ENCODE measurements at regions not wholly inside any gene's neighbourhood (a gene's known extent, or its start where the extent isn't known, plus 50 kb on each side); places are given as distances from the start of the nearest gene placed in this dataset.

GRCh38 chr20:22918286-22918983 lies 116.7 kb upstream of the SSTR4 start:
- H3K4me3 ChIP-seq (ENCODE audit: low read length), result no peak overlapping the region
- H2AFZ ChIP-seq (ENCODE audit: low read depth, low read length), result no peak overlapping the region
- H3K27ac ChIP-seq (ENCODE audit: low read length), result no peak overlapping the region
- H3K79me2 ChIP-seq (ENCODE audit: low read length), result no peaks in the 10 kb centered on the region
- H3K4me1 ChIP-seq (ENCODE audit: low read length), result no peaks in the 10 kb centered on the region
- no peak overlapping the region for H3K4me2 ChIP-seq (ENCODE audit: low read length)
- no peaks in the 10 kb centered on the region for H4K20me1 ChIP-seq (ENCODE audit: insufficient read depth, low read length)
- no peak overlapping the region for H3K9ac ChIP-seq (ENCODE audit: low read length)
- no peaks in the 10 kb centered on the region for H3K9me3 ChIP-seq (ENCODE audit: insufficient read depth, low read length)
- peaks cover 4% of the 10 kb centered on the region; the same call in 1 of the 2 replicates for H3K27me3 ChIP-seq (ENCODE audit: low read depth, low read length)
- TF ChIP-seq EZH2phosphoT487 (IDR thresholded peaks at IDR 0.05; ENCODE audit: low read depth) (no peak), CTCF (IDR thresholded peaks at IDR 0.05; ENCODE audit: low read depth, low read length) (no peak)
- no peaks in the 10 kb centered on the region for H3K36me3 ChIP-seq (replicated peaks; ENCODE audit: low read depth, low read length)

- Histone ChIP-seq H2AFZ (ENCODE audit: low read depth, low read length) (no peak overlapping the region), H3K9ac (ENCODE audit: low read length) (no peak overlapping the region), H3K36me3 (replicated peaks; ENCODE audit: low read depth, low read length) (no peaks in the 10 kb centered on the region), H3K9me3 (ENCODE audit: insufficient read depth, low read length) (no peaks in the 10 kb centered on the region), H3K27me3 (ENCODE audit: low read depth, low read length) (peaks cover 6% of the 10 kb centered on the region; the same call in 1 of the 2 replicates), H3K4me3 (ENCODE audit: low read length) (no peak overlapping the region), H3K79me2 (ENCODE audit: low read length) (no peaks in the 10 kb centered on the region), H3K4me1 (ENCODE audit: low read length) (no peaks in the 10 kb centered on the region), H3K4me2 (ENCODE audit: low read length) (no peak overlapping the region), H4K20me1 (ENCODE audit: insufficient read depth, low read length) (no peaks in the 10 kb centered on the region), H3K27ac (ENCODE audit: low read length) (no peak overlapping the region)
- no peak for TF ChIP-seq CTCF (IDR thresholded peaks at IDR 0.05; ENCODE audit: low read depth, low read length)
- no peak for TF ChIP-seq EZH2phosphoT487 (IDR thresholded peaks at IDR 0.05; ENCODE audit: low read depth)
Measured at GRCh38 chr20:22920898-22921297, 114.2 kb upstream of the SSTR4 start.

GRCh38 chr20:22921595-22922421 lies 113.3 kb upstream of the SSTR4 start:
- TF ChIP-seq EZH2phosphoT487 (IDR thresholded peaks at IDR 0.05; ENCODE audit: low read depth), result no peak
- TF ChIP-seq CTCF (IDR thresholded peaks at IDR 0.05; ENCODE audit: low read depth, low read length), result no peak
- no peak overlapping the region for H3K9ac ChIP-seq (ENCODE audit: low read length)
- no peaks in the 10 kb centered on the region for H3K9me3 ChIP-seq (ENCODE audit: insufficient read depth, low read length)
- no peaks in the 10 kb centered on the region for H3K79me2 ChIP-seq (ENCODE audit: low read length)
- H2AFZ ChIP-seq (ENCODE audit: low read depth, low read length), result no peak overlapping the region
- no peak overlapping the region for H3K27ac ChIP-seq (ENCODE audit: low read length)
- H4K20me1 ChIP-seq (ENCODE audit: insufficient read depth, low read length), result no peaks in the 10 kb centered on the region
- H3K4me2 ChIP-seq (ENCODE audit: low read length), result no peak overlapping the region
- H3K27me3 ChIP-seq (ENCODE audit: low read depth, low read length), result peaks cover 10% of the 10 kb centered on the region; the same call in 1 of the 2 replicates
- H3K36me3 ChIP-seq (replicated peaks; ENCODE audit: low read depth, low read length), result no peaks in the 10 kb centered on the region
- H3K4me1 ChIP-seq (ENCODE audit: low read length), result no peaks in the 10 kb centered on the region
- no peak overlapping the region for H3K4me3 ChIP-seq (ENCODE audit: low read length)

GRCh38 chr20:22922987-22923386 lies 112.1 kb upstream of the SSTR4 start:
- Histone ChIP-seq H2AFZ (ENCODE audit: low read depth, low read length) (no peak overlapping the region), H3K9ac (ENCODE audit: low read length) (no peak overlapping the region), H3K27ac (ENCODE audit: low read length) (no peak overlapping the region), H3K4me1 (ENCODE audit: low read length) (no peaks in the 10 kb centered on the region), H3K4me2 (ENCODE audit: low read length) (no peak overlapping the region), H4K20me1 (ENCODE audit: insufficient read depth, low read length) (no peaks in the 10 kb centered on the region), H3K9me3 (ENCODE audit: insufficient read depth, low read length) (no peaks in the 10 kb centered on the region), H3K79me2 (ENCODE audit: low read length) (no peaks in the 10 kb centered on the region), H3K27me3 (ENCODE audit: low read depth, low read length) (peaks cover 10% of the 10 kb centered on the region; the same call in 1 of the 2 replicates), H3K36me3 (replicated peaks; ENCODE audit: low read depth, low read length) (no peaks in the 10 kb centered on the region), H3K4me3 (ENCODE audit: low read length) (no peak overlapping the region)
- TF ChIP-seq EZH2phosphoT487 (IDR thresholded peaks at IDR 0.05; ENCODE audit: low read depth), result no peak
- no peak for TF ChIP-seq CTCF (IDR thresholded peaks at IDR 0.05; ENCODE audit: low read depth, low read length)

All from OCI-LY3 (cell line).